Muscle layer of duodenum (tissue), 2 donors: ENCODE measurements at regions not wholly inside any gene's neighbourhood (a gene's known extent, or its start where the extent isn't known, plus 50 kb on each side); places are given as distances from the start of the nearest gene placed in this dataset.
"Not testable (repeated sequence)": the region's sequence is repeated elsewhere in the genome, so short reads cannot be mapped to it uniquely, and the experiment has no call there.

Experiments used
- H3K27ac ChIP-seq: one replicate; pipeline ENCODE4 v1.7.0; 2013; ENCODE audit warnings: mild to moderate bottlenecking, low read length
- H3K27me3 ChIP-seq: one replicate; pipeline ENCODE4 v1.7.0; 2013; ENCODE audit warnings: low read depth, mild to moderate bottlenecking, control low read depth, low read length
- H3K36me3 ChIP-seq, 2 donors: one replicate each; pipeline ENCODE4 v1.7.0; 2013; ENCODE audit warnings: low read length in 2 of 2, control low read depth in 1 of 2, mild to moderate bottlenecking in 1 of 2; ENCODE audit not compliant: insufficient read depth in 2 of 2, control insufficient read depth in 1 of 2
- H3K4me1 ChIP-seq, 2 donors: one replicate each; pipeline ENCODE4 v1.7.0; 2013; ENCODE audit warnings: low read length in 2 of 2, mild to moderate bottlenecking in 2 of 2, control low read depth in 1 of 2, moderate library complexity in 1 of 2; ENCODE audit not compliant: insufficient read depth in 2 of 2, control insufficient read depth in 1 of 2
- H3K4me3 ChIP-seq, 2 donors: one replicate each; pipeline ENCODE4 v1.7.0; 2013; ENCODE audit warnings: low read length in 2 of 2, low read depth in 1 of 2, mild to moderate bottlenecking in 1 of 2
- H3K9me3 ChIP-seq, 2 donors: one replicate each; pipeline ENCODE4 v1.7.0; 2013; ENCODE audit warnings: low read length in 2 of 2, control low read depth in 1 of 2, mild to moderate bottlenecking in 1 of 2; ENCODE audit not compliant: control insufficient read depth in 1 of 2
- donor health status: healthy.

GRCh38 chr9:24035816-24036215 lies 209.8 kb upstream of the ELAVL2 start:
- no peaks in the 10 kb centered on the region for H3K27me3 ChIP-seq
- H3K27ac ChIP-seq = no peak overlapping the region
- no peaks in the 10 kb centered on the region for H3K4me1 ChIP-seq
- H3K4me3 ChIP-seq = no peak overlapping the region
- H3K9me3 ChIP-seq = peaks cover 0 to 2% of the 10 kb centered on the region in 2 donors
- H3K36me3 ChIP-seq = no peaks in the 10 kb centered on the region

- no peaks in the 10 kb centered on the region for H3K36me3 ChIP-seq
- H3K4me1 ChIP-seq = no peaks in the 10 kb centered on the region
- H3K9me3 ChIP-seq = no peaks in the 10 kb centered on the region
- no peaks in the 10 kb centered on the region for H3K27me3 ChIP-seq
- no peak overlapping the region for H3K4me3 ChIP-seq
- H3K27ac ChIP-seq = no peak overlapping the region
These were observed 185.8 kb upstream of the ELAVL2 start for GRCh38 chr9:24011881-24012280.

- H3K4me1 ChIP-seq = no peaks in the 10 kb centered on the region
- no peaks in the 10 kb centered on the region for H3K9me3 ChIP-seq
- no peak overlapping the region for H3K27ac ChIP-seq
- H3K4me3 ChIP-seq = no peak overlapping the region
- no peaks in the 10 kb centered on the region for H3K27me3 ChIP-seq
- H3K36me3 ChIP-seq = no peaks in the 10 kb centered on the region
These were observed 185.1 kb upstream of the ELAVL2 start for GRCh38 chr9:24011009-24011717.

GRCh38 chr9:24009322-24009721 lies 183.3 kb upstream of the ELAVL2 start:
- Histone ChIP-seq H3K4me1 (no peaks in the 10 kb centered on the region), H3K4me3 (no peak overlapping the region), H3K36me3 (no peaks in the 10 kb centered on the region), H3K27me3 (no peaks in the 10 kb centered on the region), H3K27ac (no peak overlapping the region), H3K9me3 (no peaks in the 10 kb centered on the region)

- no peaks in the 10 kb centered on the region for H3K27me3 ChIP-seq
- no peaks in the 10 kb centered on the region for H3K36me3 ChIP-seq
- no peaks in the 10 kb centered on the region for H3K9me3 ChIP-seq
- no peak overlapping the region for H3K4me3 ChIP-seq
- H3K4me1 ChIP-seq = no peaks in the 10 kb centered on the region
- no peak overlapping the region for H3K27ac ChIP-seq
These were observed 181.1 kb upstream of the ELAVL2 start for GRCh38 chr9:24007185-24007584.

- not testable (repeated sequence) for H3K36me3 ChIP-seq, H3K27ac ChIP-seq, H3K4me1 ChIP-seq, H3K27me3 ChIP-seq, H3K9me3 ChIP-seq, H3K4me3 ChIP-seq
These were observed 165.8 kb upstream of the ELAVL2 start for GRCh38 chr9:23991874-23992273.

GRCh38 chr9:23979491-23979890 lies 153.5 kb upstream of the ELAVL2 start:
- no peaks in the 10 kb centered on the region for H3K36me3 ChIP-seq
- no peaks in the 10 kb centered on the region for H3K9me3 ChIP-seq
- H3K4me3 ChIP-seq = no peak overlapping the region
- H3K27ac ChIP-seq = no peak overlapping the region
- H3K27me3 ChIP-seq = no peaks in the 10 kb centered on the region
- H3K4me1 ChIP-seq = no peaks in the 10 kb centered on the region

GRCh38 chr9:23962101-23962500 lies 136.1 kb upstream of the ELAVL2 start:
- Histone ChIP-seq H3K27me3 (no peaks in the 10 kb centered on the region), H3K36me3 (no peaks in the 10 kb centered on the region), H3K27ac (no peak overlapping the region), H3K4me1 (no peaks in the 10 kb centered on the region), H3K9me3 (peaks cover 0 to 38% of the 10 kb centered on the region in 2 donors), H3K4me3 (no peak overlapping the region)

- Histone ChIP-seq H3K4me3 (peak overlapping the region in 1 of 2 donors; percentile 3), H3K9me3 (peaks cover 3 to 20% of the 10 kb centered on the region in 2 donors), H3K4me1 (no peaks in the 10 kb centered on the region), H3K36me3 (no peaks in the 10 kb centered on the region), H3K27me3 (no peaks in the 10 kb centered on the region), H3K27ac (no peak overlapping the region)
These were observed 119.9 kb upstream of the ELAVL2 start for GRCh38 chr9:23945897-23946296.

- Histone ChIP-seq H3K27me3 (no peaks in the 10 kb centered on the region), H3K27ac (no peak overlapping the region), H3K36me3 (no peaks in the 10 kb centered on the region), H3K4me1 (no peaks in the 10 kb centered on the region), H3K4me3 (no peak overlapping the region), H3K9me3 (peaks cover 3 to 20% of the 10 kb centered on the region in 2 donors)
These were observed 115.0 kb upstream of the ELAVL2 start for GRCh38 chr9:23941051-23941450.

GRCh38 chr9:23938908-23939307 lies 112.9 kb upstream of the ELAVL2 start:
- H3K4me1 ChIP-seq = no peaks in the 10 kb centered on the region
- peaks cover 3 to 7% of the 10 kb centered on the region in 2 donors for H3K9me3 ChIP-seq
- no peak overlapping the region for H3K4me3 ChIP-seq
- H3K27me3 ChIP-seq = no peaks in the 10 kb centered on the region
- no peak overlapping the region for H3K27ac ChIP-seq
- H3K36me3 ChIP-seq = no peaks in the 10 kb centered on the region

- Histone ChIP-seq H3K27ac (no peak overlapping the region), H3K4me1 (no peaks in the 10 kb centered on the region), H3K9me3 (no peaks in the 10 kb centered on the region), H3K4me3 (no peak overlapping the region), H3K36me3 (no peaks in the 10 kb centered on the region), H3K27me3 (no peaks in the 10 kb centered on the region)
These were observed 108.4 kb upstream of the ELAVL2 start for GRCh38 chr9:23934291-23934906.
